ENCODE measurements at regions not wholly inside any gene's neighbourhood (a gene's known extent, or its start where the extent isn't known, plus 50 kb on each side); places are given as distances from the start of the nearest gene placed in this dataset.

DNA sequence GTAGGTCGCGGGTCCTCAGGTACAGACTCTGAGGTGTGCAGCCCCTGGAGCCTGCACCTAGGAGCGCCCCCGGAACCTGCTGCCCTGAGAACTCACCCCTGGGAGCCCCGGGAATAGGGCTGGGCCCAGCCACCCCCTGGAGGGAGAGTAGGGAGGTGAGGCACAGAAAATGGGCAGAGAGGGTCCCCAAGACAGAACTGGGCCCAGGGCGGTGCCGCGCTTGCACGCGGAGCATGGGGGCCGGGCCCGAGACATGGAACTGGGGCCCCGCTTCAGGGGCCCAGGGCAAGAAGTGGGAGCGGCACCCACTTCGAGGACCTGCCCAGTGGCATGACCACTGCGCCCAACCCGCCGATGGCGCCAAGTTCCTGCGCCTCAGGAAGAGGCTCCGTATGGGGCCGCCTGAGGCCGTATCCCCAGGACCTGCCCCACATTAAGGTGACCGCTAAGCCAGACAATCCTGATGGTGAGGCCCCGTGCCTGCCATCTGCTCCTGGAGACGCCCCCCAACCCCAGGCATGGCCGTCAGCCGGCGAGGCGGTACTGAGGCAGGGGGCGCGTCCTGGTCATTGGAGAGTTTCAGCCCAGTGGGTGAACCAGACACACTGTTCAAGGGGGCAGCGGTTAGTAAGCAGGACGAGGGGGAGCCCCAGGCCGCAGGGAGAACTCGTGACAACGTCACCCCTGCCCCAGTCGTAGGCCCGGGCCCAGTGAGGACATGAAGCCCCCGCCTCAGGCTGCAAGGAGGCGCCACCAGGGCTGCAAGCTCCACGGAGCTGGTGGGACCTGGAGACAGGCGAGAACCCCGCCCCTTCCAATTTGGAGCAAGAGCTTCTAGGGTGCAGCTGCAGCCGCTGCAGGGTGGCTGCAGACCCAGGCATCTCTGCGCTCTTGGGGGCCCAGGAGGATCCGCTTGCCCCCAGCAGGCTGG is 89.5 kb upstream of the PUM3 start:
- TF ChIP-seq, protein P1, sequence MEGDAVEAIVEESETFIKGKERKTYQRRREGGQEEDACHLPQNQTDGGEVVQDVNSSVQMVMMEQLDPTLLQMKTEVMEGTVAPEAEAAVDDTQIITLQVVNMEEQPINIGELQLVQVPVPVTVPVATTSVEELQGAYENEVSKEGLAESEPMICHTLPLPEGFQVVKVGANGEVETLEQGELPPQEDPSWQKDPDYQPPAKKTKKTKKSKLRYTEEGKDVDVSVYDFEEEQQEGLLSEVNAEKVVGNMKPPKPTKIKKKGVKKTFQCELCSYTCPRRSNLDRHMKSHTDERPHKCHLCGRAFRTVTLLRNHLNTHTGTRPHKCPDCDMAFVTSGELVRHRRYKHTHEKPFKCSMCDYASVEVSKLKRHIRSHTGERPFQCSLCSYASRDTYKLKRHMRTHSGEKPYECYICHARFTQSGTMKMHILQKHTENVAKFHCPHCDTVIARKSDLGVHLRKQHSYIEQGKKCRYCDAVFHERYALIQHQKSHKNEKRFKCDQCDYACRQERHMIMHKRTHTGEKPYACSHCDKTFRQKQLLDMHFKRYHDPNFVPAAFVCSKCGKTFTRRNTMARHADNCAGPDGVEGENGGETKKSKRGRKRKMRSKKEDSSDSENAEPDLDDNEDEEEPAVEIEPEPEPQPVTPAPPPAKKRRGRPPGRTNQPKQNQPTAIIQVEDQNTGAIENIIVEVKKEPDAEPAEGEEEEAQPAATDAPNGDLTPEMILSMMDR (IDR thresholded peaks at IDR 0.05; ENCODE audit: poor library complexity): no peak
- no peak for TF ChIP-seq EZH2 (IDR thresholded peaks at IDR 0.05; ENCODE audit: borderline replicate concordance)
